GM12878 (cell line): ENCODE measurements at regions not wholly inside any gene's neighbourhood (a gene's known extent, or its start where the extent isn't known, plus 50 kb on each side); places are given as distances from the start of the nearest gene placed in this dataset.

Source experiments
- CBX3 ChIP-seq: fragments of 200-600 bp; sonication (generic); IDR thresholded peaks from 2 replicates; pipeline ENCODE4 v1.6.1; 2016; ENCODE audit warnings: low read depth, borderline replicate concordance
- CBX5 ChIP-seq: sonication (generic); IDR thresholded peaks from 2 replicates; pipeline ENCODE4 v1.6.1; 2016; ENCODE audit warnings: low read depth, moderate library complexity, mild to moderate bottlenecking, inconsistent platforms
- CHD2 ChIP-seq: IDR thresholded peaks from 2 replicates; pipeline ENCODE4 v1.6.1; 2011; ENCODE audit warnings: low read depth, low read length, improper control_type of control experiment, borderline replicate concordance
- HDAC6 ChIP-seq: fragments of 200-600 bp; sonication (generic); IDR thresholded peaks from one replicate; pipeline ENCODE4 v1.8.0; 2017; ENCODE audit warnings: antibody characterized with exemption; ENCODE audit not compliant: unreplicated experiment
- NR2C2 ChIP-seq: IDR thresholded peaks from 2 replicates; pipeline ENCODE4 v1.6.1; 2011; ENCODE audit warnings: borderline replicate concordance, low read depth; ENCODE audit not compliant: control insufficient read depth, insufficient read length
- POLR2A ChIP-seq: IDR thresholded peaks from 2 replicates; pipeline ENCODE4 v1.6.1; 2011; ENCODE audit warnings: low read depth, mild to moderate bottlenecking, low read length
- POLR2AphosphoS5 ChIP-seq: IDR thresholded peaks from 2 replicates; pipeline ENCODE4 v1.6.1; 2011; ENCODE audit warnings: mild to moderate bottlenecking, low read length, inconsistent platforms
- SUZ12 ChIP-seq: fragments of 200-600 bp; sonication (generic); IDR thresholded peaks from one replicate; pipeline ENCODE4 v1.6.1; 2018; ENCODE audit warnings: antibody characterized with exemption, mild to moderate bottlenecking; ENCODE audit not compliant: unreplicated experiment
- TBL1XR1 ChIP-seq: IDR thresholded peaks from 2 replicates; pipeline ENCODE4 v1.6.1; 2012; ENCODE audit warnings: low read depth, low read length, improper control_type of control experiment
- ZNF217 ChIP-seq: fragments of 450-650 bp; IDR thresholded peaks from 2 replicates; pipeline ENCODE4 v1.6.1; 2017; ENCODE audit warnings: antibody characterized with exemption, mild to moderate bottlenecking
- ZNF274 ChIP-seq: IDR thresholded peaks from one replicate; pipeline ENCODE4 v1.8.0; 2011; ENCODE audit not compliant: insufficient read length, insufficient read depth
- TF ChIP-seq, protein P1 (sequence below): fragments of 450-650 bp; IDR thresholded peaks from 2 replicates; pipeline ENCODE4 v1.6.1; 2016; ENCODE audit warnings: mild to moderate bottlenecking, moderate library complexity, borderline replicate concordance
- TF ChIP-seq, protein P2 (sequence below), 3 experiments: IDR thresholded peaks in 2 of 3; conservative IDR thresholded peaks in 1 of 3; 2 replicates each; pipeline ENCODE4 v1.5.1; 2011; ENCODE audit warnings: low read depth in 3 of 3, low read length in 3 of 3, mild to moderate bottlenecking in 3 of 3, control low read depth in 2 of 3, moderate library complexity in 2 of 3, inconsistent platforms in 1 of 3, mixed read lengths in 1 of 3; ENCODE audit not compliant: control insufficient read depth in 2 of 3, insufficient read depth in 1 of 3; ENCODE audit errors: extremely low read depth in 1 of 3

DNA sequence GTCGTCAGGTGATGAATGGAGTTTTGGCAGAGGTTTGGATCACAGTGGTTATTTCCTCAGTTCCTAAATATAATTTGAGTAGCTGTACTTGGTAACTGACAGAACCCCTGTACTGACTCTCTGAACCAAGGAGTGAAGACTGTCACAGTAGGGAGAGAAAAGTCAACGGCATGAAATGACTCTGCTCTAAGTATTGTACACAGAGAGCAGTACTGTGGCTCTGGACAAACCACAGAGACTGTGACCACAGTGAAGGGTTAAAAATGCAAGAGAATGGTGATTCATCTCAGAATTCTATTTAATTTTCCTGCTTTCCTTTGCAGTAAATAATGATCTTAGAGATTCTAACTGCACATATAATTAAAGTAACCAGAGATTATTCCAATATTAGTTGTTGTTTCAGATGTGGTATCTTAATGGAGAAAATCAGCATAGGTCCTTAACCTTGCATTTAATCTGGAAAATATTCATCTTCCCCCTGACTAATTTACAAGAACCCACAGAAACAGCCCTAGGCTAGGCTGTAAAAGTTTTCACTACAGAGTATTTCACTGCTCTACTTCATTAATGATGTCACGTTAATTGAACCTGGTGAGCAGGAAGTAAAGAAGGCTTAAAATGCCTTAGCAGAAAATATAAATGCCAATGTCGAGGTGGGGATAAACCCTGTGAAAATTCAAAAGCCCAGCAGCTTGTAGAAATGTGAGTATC is 221.9 kb downstream of the LIG4 start:
- TF ChIP-seq, protein P1, sequence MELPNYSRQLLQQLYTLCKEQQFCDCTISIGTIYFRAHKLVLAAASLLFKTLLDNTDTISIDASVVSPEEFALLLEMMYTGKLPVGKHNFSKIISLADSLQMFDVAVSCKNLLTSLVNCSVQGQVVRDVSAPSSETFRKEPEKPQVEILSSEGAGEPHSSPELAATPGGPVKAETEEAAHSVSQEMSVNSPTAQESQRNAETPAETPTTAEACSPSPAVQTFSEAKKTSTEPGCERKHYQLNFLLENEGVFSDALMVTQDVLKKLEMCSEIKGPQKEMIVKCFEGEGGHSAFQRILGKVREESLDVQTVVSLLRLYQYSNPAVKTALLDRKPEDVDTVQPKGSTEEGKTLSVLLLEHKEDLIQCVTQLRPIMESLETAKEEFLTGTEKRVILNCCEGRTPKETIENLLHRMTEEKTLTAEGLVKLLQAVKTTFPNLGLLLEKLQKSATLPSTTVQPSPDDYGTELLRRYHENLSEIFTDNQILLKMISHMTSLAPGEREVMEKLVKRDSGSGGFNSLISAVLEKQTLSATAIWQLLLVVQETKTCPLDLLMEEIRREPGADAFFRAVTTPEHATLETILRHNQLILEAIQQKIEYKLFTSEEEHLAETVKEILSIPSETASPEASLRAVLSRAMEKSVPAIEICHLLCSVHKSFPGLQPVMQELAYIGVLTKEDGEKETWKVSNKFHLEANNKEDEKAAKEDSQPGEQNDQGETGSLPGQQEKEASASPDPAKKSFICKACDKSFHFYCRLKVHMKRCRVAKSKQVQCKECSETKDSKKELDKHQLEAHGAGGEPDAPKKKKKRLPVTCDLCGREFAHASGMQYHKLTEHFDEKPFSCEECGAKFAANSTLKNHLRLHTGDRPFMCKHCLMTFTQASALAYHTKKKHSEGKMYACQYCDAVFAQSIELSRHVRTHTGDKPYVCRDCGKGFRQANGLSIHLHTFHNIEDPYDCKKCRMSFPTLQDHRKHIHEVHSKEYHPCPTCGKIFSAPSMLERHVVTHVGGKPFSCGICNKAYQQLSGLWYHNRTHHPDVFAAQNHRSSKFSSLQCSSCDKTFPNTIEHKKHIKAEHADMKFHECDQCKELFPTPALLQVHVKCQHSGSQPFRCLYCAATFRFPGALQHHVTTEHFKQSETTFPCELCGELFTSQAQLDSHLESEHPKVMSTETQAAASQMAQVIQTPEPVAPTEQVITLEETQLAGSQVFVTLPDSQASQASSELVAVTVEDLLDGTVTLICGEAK: no peak
- TF ChIP-seq CBX3 (no peak), CHD2 (no peak), POLR2AphosphoS5 (no peak), NR2C2 (no peak), ZNF217 (no peak), SUZ12 (no peak), POLR2A (no peak), TBL1XR1 (no peak), ZNF274 (no peak), CBX5 (no peak), HDAC6 (no peak)
- TF ChIP-seq, protein P2, sequence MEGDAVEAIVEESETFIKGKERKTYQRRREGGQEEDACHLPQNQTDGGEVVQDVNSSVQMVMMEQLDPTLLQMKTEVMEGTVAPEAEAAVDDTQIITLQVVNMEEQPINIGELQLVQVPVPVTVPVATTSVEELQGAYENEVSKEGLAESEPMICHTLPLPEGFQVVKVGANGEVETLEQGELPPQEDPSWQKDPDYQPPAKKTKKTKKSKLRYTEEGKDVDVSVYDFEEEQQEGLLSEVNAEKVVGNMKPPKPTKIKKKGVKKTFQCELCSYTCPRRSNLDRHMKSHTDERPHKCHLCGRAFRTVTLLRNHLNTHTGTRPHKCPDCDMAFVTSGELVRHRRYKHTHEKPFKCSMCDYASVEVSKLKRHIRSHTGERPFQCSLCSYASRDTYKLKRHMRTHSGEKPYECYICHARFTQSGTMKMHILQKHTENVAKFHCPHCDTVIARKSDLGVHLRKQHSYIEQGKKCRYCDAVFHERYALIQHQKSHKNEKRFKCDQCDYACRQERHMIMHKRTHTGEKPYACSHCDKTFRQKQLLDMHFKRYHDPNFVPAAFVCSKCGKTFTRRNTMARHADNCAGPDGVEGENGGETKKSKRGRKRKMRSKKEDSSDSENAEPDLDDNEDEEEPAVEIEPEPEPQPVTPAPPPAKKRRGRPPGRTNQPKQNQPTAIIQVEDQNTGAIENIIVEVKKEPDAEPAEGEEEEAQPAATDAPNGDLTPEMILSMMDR (IDR thresholded peaks at IDR 0.05 in 2 of 3, conservative IDR thresholded peaks at IDR 0.05 in 1 of 3; ENCODE audit: control insufficient read depth in 2 of 3, extremely low read depth in 1 of 3, insufficient read depth in 1 of 3, low read depth in 3 of 3, low read length in 3 of 3): no peak
